ENCODE measurements at regions not wholly inside any gene's neighbourhood (a gene's known extent, or its start where the extent isn't known, plus 50 kb on each side); places are given as distances from the start of the nearest gene placed in this dataset.

DNA sequence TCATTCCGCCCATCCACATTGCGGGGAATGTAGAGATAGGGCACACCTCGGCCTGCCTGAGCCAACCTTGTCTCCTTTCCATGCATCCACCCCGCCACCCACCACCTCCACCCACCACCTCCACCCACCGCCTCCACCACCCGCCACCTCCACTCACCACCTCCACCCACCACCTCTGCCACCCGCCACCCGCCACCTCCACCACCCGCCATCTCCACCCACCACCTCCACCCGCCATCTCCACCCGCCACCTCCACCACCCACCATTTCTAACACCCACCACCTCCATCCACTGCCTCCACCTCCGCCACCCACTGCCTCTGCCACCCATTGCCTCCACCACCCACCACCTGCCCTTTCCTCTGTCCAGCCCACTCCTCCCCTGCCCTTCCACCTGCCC, 78.4 kb downstream of the IGLL1 start:
- Histone ChIP-seq H3K27ac (ENCODE audit: low read length) (no peak overlapping the region), H3K36me3 (ENCODE audit: control insufficient read depth, insufficient read depth, low read length) (no peaks in the 10 kb centered on the region), H3K27me3 (ENCODE audit: control insufficient read depth, insufficient read depth, low read length) (no peaks in the 10 kb centered on the region), H3K4me1 (ENCODE audit: control insufficient read depth, insufficient read depth, low read length) (no peaks in the 10 kb centered on the region), H3K4me3 (ENCODE audit: low read depth in 2 of 2, low read length in 2 of 2) (no peak overlapping the region), H3K9me3 (ENCODE audit: control insufficient read depth, insufficient read depth, low read depth, low read length) (no peaks in the 10 kb centered on the region)
- no TSS peak for BruUV-seq (replicated peaks)
- DNase-seq (ENCODE audit: low read depth, low spot score) (no peak), ATAC-seq (no peak)
- intact Hi-C loops (cut with micrococcal nuclease; ENCODE audit: unreplicated experiment) (no loop called here), in situ Hi-C loops (cut with HindIII; ENCODE audit: low pct_unique_long_range_greater_than_20kb, low sequenced_read_pairs) (no loop called here)
- CTCF ChIA-PET: no interaction called here
- POLR2A ChIA-PET: no interaction called here
- TF ChIP-seq TCF7L2 (IDR thresholded peaks at IDR 0.05; ENCODE audit: low read depth, low read length) (no peak), POLR2AphosphoS5 (IDR thresholded peaks at IDR 0.05; ENCODE audit: low read depth, low read length) (no peak)

- Histone ChIP-seq H3K27ac (ENCODE audit: low read length) (no peak overlapping the region), H3K27me3 (ENCODE audit: control insufficient read depth, insufficient read depth, low read length) (no peaks in the 10 kb centered on the region), H3K36me3 (ENCODE audit: control insufficient read depth, insufficient read depth, low read length) (no peaks in the 10 kb centered on the region), H3K4me3 (ENCODE audit: low read depth in 2 of 2, low read length in 2 of 2) (no peak overlapping the region), H3K9me3 (ENCODE audit: control insufficient read depth, insufficient read depth, low read depth, low read length) (no peaks in the 10 kb centered on the region), H3K4me1 (ENCODE audit: control insufficient read depth, insufficient read depth, low read length) (no peaks in the 10 kb centered on the region)
- CTCF ChIA-PET: no interaction called here
- intact Hi-C loops (cut with micrococcal nuclease; ENCODE audit: unreplicated experiment) (no loop called here), in situ Hi-C loops (cut with HindIII; ENCODE audit: low pct_unique_long_range_greater_than_20kb, low sequenced_read_pairs) (no loop called here)
- no TSS peak for BruUV-seq (replicated peaks)
- DNase-seq (ENCODE audit: low read depth, low spot score) (no peak), ATAC-seq (no peak; the same call in 1 of the 2 replicates)
- TF ChIP-seq CTCF (IDR thresholded peaks at IDR 0.05): no peak
- TF ChIP-seq REST (IDR thresholded peaks at IDR 0.05; ENCODE audit: insufficient read depth in 1 of 2, low read depth in 2 of 2, low read length in 1 of 2): no peak
- no peak for TF ChIP-seq TCF7L2 (IDR thresholded peaks at IDR 0.05; ENCODE audit: low read depth, low read length)
- no peak for TF ChIP-seq SIN3A (IDR thresholded peaks at IDR 0.05; ENCODE audit: borderline replicate concordance, insufficient read depth, low read depth, low read length)
- TF ChIP-seq POLR2AphosphoS5 (IDR thresholded peaks at IDR 0.05; ENCODE audit: low read depth, low read length): no peak
- POLR2A ChIA-PET: no interaction called here
Measured at GRCh38 chr22:23501261-23501619, 78.8 kb downstream of the IGLL1 start.

GRCh38 chr22:23500508-23501260, 79.4 kb downstream of the IGLL1 start:
- intact Hi-C loops (cut with micrococcal nuclease; ENCODE audit: unreplicated experiment) (no loop called here), in situ Hi-C loops (cut with HindIII; ENCODE audit: low pct_unique_long_range_greater_than_20kb, low sequenced_read_pairs) (no loop called here)
- no peaks in the 10 kb centered on the region for H3K36me3 ChIP-seq (ENCODE audit: control insufficient read depth, insufficient read depth, low read length)
- ATAC-seq: no peak
- no peak overlapping the region for H3K4me3 ChIP-seq (ENCODE audit: low read depth in 2 of 2, low read length in 2 of 2)
- no peaks in the 10 kb centered on the region for H3K27me3 ChIP-seq (ENCODE audit: control insufficient read depth, insufficient read depth, low read length)
- DNase-seq (ENCODE audit: low read depth, low spot score): no peak
- POLR2A ChIA-PET: no interaction called here
- H3K9me3 ChIP-seq (ENCODE audit: control insufficient read depth, insufficient read depth, low read depth, low read length): no peaks in the 10 kb centered on the region
- no TSS peak for BruUV-seq (replicated peaks)
- CTCF ChIA-PET: no interaction called here
- no peaks in the 10 kb centered on the region for H3K4me1 ChIP-seq (ENCODE audit: control insufficient read depth, insufficient read depth, low read length)
- no peak overlapping the region for H3K27ac ChIP-seq (ENCODE audit: low read length)
- no peak for TF ChIP-seq CTCF (IDR thresholded peaks at IDR 0.05)
- TF ChIP-seq POLR2AphosphoS5 (IDR thresholded peaks at IDR 0.05; ENCODE audit: low read depth, low read length): no peak
- TF ChIP-seq REST (IDR thresholded peaks at IDR 0.05; ENCODE audit: insufficient read depth in 1 of 2, low read depth in 2 of 2, low read length in 1 of 2): no peak
- TF ChIP-seq TCF7L2 (IDR thresholded peaks at IDR 0.05; ENCODE audit: low read depth, low read length): no peak
- TF ChIP-seq SIN3A (IDR thresholded peaks at IDR 0.05; ENCODE audit: borderline replicate concordance, insufficient read depth, low read depth, low read length): no peak
